Stimulated activated CD8-positive, alpha-beta memory T cell treated with anti-CD3 and anti-CD28 coated beads, Interleukin-12 subunit alpha, Interleukin-12 subunit beta, amount 100 ng/mL, for 4 hours (primary cell): ENCODE measurements at regions not wholly inside any gene's neighbourhood (a gene's known extent, or its start where the extent isn't known, plus 50 kb on each side); places are given as distances from the start of the nearest gene placed in this dataset.
"Not testable (repeated sequence)": the region's sequence is repeated elsewhere in the genome, so short reads cannot be mapped to it uniquely, and the experiment has no call there.

Experiments used
- DNase-seq: peaks from one replicate; pipeline ENCODE4 v3.0.0-alpha.2; 2020; ENCODE audit warnings: low read depth

- DNase-seq, result no peak
Observed at GRCh38 chrX:115968436-115969252, 201.9 kb upstream of the AGTR2 start.

- no peak for DNase-seq
Observed at GRCh38 chrX:115970718-115971117, 199.8 kb upstream of the AGTR2 start.

- no peak for DNase-seq
Observed at GRCh38 chrX:115972717-115973116, 197.8 kb upstream of the AGTR2 start.

DNA sequence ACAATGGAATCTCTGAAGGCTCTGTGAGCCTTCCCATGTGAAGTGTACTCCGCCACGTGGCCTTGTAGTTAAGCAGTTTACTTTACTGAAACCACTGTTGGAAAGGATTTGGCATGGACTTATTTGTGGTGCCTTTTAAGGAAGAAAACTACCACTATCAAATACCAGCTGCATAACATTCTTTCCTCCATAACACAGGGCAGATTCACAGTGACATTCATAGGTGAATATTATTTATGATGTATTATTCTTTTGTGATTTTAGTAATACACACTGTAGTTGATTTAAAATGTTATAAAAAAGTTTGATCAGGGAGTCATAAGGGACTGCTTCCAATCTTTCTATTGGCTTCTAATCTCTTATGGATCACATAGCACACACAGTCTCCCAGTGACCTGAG, 192.5 kb upstream of the AGTR2 start:
- no peak for DNase-seq

DNA sequence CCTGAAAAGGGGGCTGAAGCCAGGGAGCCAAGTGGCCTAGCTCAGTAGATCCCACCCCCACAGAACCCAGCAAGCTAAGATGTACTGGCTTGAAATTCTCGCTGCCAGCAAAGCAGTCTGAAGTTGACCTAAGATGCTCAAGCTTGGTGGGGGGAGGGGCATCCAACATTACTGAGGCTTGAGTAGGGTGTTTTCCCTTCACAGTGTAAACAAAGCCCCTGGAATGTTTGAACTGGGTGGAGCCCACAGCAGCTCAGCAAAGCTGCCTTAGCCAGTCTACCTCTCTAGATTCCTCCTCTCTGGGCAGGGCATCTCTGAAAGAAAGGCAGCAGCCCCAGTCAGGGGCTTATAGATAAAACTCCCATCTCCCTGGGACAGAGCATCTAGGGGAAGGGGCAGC, 187.4 kb upstream of the AGTR2 start:
- DNase-seq, result not testable (repeated sequence)

DNA sequence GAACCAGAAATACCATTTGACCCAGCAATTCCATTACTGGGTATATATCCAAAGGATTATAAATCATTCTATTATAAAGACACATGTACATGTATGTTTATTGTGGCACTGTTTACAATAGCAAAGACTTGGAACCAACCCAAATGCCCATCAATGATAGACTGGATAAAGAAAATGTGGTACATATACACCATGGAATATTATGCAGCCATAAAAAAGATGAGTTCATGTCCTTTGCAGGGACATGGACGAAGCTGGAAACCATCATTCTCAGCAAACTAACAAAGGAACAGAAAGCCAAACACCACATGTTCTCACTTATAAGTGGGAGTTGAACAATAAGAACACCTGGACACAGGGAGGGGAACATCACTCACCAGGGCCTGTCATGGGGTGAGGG, 183.1 kb upstream of the AGTR2 start:
- not testable (repeated sequence) for DNase-seq

DNA sequence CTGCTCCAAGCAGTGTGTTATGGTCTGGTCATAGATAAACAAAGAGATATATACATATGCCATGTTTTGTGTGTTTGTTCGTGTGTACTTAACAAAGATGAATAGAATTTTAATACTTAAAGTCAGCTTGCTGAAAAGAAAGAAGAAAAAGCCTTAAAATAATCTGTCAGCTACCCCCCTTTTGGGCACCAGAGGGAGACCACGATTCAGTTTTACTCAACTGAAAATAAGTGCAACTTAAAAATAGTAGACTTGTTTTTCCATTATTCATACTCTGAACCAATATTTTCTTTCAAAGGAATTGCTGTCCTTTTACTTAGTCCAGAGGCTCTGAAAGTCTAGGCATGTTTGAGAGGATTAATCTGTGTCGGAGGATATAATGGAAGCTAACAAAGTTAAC, 181.7 kb upstream of the AGTR2 start:
- no peak for DNase-seq

DNA sequence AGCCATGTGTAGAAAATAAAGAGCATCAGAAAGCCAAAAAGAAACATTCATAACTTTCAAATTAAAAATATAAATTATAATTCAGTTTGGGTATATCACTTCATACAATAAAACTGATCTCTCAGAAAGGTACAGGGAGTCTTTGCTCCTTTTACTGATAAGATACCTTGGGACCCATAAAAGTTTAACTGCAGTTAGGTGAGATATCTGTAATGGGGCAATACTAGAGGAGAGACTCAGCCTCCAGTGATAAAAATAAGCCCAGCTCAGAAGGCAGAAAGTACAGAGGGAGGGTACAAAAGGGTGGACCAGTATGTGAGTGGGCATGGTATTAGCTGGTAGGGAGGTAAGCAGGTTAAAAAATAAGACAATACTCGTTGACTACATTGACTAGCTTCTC, 180.9 kb upstream of the AGTR2 start:
- DNase-seq, result no peak

- DNase-seq, result no peak
Observed at GRCh38 chrX:116009346-116009745, 161.2 kb upstream of the AGTR2 start.

DNA sequence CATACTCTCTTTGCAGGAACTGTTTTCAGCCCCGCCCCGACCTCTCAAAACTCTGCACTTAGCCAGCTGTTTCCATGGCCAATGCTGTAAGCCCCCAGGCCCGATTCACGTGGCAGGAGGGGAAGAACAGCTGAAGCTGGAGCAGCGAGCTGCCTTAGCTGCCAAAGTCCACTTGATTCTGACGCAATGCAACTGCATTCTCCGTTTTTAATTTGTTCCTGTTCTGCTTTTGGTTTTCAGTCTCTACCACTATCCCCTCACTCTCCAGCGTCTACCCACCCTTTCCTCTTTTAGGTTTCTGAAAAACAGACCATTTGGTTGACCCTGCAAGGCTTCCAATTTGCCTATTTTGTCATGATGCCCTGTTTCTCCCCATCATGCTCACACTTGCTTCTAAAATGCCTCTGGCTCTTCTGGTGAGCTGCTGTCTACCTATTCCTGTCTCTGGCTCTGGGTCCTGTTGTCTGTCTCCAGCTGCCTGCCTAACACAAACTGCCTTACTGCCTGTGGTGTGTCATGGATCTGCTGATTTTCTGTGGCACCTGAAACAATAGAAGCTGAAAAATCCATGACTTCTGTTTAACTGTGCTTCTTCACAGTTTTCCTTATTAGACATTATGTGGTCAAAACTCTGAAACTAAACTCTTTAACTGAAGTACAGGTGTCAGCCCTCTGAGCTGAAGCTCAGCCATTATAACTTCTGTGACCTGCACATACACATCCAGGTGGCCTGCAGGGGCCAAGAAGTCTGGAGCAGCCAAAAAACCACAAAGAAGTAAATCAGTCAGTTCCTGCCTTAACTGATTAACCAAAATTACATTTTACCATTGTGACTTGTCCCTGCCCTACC, 160.5 kb upstream of the AGTR2 start:
- DNase-seq, result no peak

DNA sequence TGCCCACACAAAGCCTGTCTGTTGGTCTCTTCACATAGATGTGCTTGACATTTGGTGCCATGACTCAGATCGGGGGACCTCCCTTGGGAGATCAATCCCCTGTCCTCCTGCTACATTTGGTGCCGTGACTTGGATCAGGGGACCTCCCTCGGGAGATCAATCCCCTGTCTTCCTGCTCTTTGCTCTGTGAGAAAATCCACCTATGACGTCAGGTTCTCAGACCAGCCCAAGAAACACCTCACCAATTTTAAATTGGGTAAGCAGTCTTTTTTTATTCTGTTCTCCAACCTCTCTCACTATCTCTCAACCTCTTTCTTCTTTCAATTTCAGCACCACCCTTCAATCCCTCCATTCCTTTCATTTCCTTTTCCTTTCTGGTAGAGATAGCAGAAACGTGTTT, 159.6 kb upstream of the AGTR2 start:
- DNase-seq, result no peak

DNA sequence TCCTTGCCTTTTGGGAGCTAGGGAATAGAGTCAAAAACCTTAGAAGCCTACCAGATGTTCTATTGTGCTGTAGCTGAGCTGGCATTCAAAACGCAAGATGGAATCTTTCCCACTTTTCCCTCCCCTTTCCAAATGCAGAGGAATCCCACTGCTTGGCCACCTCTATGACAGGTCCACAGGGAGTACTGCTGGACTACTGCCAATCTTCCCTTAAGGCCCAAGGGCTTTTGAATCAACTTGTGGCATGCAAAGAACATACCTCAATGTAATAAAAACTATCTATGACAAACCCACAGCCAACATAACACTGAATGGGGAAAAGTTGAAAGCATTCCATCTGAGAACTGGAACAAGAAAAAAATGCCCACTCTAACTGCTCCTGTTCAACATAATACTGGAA, 139.2 kb upstream of the AGTR2 start:
- DNase-seq, result no peak
